Activated gamma-delta T cell (primary cell): ENCODE measurements at regions not wholly inside any gene's neighbourhood (a gene's known extent, or its start where the extent isn't known, plus 50 kb on each side); places are given as distances from the start of the nearest gene placed in this dataset.

Source experiments
- DNase-seq: peaks from one replicate; lab custom pipeline; 2025; lab: John Stamatoyannopoulos, UW

DNA sequence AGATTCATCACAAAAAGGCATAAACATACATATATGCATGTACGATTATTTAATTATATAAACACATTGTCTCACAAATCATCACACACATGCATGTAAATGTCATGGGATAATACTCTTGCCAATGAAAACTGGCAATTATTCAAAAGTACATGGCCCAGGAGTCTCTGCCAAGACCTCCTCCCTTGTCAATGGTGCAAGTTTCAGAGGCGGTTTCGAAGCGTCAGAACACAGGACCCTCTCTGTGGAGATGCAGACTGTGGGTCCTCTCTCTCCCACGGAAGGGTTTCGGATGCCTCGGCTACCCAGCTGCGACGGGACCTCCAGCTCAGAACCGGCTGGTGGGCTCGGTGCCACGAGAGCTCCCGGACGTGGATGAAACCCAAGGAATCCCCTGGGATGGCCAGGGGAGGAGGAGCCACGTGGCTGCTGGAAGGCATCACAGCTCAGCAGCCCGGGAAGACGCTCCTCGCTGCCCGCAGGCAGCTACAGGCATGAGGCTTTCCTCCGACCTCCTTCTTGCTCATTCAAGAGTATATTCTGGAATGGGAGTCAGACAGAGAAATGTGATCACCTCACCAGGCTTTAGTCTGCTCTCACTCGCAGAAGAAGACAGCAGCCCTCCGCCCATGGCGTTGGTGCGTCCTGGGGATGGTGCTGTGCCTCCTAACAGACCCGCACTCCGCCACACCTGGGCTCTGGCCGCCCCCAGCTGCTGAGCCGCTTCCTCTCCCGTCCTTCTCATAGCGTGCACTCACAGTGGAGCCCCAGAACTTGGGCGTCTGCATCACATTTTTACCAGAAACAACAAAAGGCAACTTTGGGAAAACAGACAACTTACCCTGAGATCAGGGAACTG, 308.8 kb downstream of the IRX2 start:
- no peak for DNase-seq

DNA sequence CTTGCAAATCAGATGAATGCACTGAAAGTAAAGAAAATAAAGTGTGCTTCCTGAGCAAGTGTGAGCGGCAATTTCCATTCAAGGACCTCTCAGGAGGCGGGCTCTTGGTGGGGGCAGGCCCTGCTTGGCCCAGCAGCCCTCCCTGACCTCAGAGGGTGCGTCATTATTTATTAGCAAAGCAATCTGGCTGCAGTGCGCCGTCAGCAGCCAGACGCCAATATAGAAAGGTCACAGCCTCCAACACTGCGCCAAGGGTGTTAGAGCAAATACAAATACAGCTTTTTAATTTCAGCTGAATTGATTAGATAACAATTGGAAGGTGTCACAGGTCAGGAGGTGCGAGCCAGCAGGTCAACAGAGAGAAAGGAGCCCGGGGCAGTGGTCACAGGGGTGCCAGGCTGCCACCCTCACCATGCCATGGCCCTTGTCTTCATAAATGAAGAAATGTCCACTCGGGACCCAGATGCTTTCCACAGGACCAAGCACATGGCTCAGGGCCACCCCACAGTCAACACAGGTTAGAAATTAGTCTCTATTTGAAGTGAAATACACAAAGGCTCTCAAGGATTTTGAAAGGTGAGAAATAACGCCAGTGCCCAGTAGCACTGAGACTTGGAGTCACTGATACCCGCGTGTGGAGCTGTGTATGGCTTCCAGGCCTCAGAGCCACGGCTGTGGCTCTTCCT, 309.8 kb downstream of the IRX2 start:
- DNase-seq, result no peak

DNA sequence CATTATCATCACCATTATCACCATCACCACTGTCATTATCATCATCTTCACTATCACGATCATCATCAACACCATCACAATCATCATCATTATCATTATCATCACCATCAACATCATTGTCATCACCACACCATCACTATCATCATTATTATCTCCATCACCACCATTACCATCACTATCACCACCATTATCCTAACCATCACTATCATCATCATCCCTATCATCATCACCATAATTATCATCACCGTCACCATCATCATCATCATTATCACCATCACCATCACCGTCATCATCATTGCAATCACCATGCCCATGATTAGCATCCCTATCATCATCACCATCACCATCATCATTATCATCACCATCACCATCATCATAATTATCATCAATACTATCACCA, 311.9 kb downstream of the IRX2 start:
- DNase-seq, result no peak

DNA sequence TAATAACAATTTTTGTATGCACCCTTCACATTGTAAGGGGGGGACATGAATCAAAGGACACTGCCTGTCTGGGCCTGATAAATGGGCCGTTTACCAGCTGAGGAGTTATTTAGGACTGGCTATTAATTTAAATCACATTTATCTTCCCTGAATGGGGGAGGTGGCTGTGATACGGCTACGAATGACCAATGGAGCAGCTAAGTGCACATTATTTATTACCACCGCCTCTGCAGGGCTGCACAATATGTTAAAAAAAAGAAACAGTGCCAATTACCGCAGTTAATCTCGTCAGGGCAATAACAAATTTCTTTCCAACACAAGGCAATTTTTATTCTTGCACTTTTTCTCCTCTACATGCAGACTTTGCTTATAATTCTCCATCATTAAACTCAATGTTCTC, 318.4 kb downstream of the IRX2 start:
- no peak for DNase-seq

DNA sequence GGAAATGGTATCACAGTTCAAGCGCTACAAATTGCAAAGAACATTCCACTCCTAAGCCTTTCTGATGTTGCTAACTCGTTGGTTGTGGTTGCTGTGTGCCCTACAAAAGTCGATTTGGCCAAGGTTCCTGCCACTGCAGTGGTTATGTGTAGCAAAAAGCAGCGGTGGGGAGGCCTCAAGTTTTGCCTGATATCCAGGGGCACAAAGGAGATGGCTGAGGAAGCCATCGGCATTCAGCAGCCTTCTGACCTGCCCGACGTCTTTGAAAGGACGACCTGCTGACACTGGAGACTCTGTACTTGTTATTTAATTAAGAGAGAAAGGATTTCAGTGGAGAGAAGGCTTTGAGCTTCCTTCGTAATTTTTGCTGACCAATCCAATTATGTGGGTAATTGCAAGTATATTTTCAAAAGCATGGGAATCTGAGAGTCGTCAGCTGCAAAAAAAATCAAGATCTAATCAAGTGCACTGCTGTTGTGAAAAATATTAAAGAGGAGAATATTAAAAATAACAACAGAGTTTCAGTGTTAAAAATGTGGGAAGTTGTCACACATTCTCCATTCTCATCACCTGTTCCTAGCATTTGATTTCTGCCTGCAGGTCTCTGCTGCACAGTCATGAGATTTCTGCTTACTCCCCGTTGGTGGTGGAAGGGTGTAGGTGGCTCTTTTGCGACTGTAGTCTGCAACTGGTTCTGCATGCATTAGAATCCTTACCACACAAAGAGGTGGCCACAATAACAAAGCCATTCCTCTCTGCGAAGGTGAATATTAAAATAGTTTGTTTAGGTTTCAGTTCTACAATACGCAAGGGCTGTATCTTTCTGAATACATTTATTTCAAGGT, 319.2 kb downstream of the IRX2 start:
- no peak for DNase-seq

DNA sequence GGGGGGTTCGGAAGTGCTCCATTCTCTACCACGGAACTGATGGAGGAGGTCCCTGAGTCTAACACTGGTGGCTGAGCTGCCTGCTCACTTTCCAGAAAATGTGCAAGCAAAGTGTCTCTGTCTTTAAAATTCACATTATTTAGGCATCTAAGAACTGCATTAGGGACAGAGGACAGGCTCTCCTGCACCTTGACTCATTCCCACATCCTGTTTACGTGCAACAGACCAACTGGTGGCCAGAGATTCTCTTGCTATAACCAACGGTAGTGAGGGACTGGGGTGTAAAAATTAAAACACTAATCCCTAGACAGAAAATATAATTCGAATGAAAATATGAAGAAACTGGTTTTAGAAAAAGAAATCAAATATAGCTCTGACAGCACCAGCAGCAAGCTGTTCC, 320.9 kb downstream of the IRX2 start:
- DNase-seq, result no peak

DNA sequence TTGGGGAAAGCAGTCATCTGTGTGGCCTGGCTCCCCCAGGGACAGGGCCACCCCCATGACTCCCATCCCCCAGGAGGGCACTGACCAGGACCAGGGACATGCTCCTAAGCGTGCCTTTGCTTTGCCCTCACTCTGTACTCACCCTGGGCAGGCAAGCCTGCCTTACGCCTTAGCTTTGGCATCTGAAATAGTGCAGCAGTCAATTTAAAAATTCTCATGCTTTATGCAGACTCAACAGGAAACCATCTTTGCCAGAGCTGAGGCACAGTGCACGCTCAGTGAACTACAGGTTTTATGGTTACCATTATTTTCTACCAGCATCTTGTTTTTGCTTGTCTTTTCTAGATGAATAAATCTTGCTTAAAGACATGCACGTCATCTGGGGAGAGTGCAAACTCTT, 323.5 kb downstream of the IRX2 start:
- no peak for DNase-seq

DNA sequence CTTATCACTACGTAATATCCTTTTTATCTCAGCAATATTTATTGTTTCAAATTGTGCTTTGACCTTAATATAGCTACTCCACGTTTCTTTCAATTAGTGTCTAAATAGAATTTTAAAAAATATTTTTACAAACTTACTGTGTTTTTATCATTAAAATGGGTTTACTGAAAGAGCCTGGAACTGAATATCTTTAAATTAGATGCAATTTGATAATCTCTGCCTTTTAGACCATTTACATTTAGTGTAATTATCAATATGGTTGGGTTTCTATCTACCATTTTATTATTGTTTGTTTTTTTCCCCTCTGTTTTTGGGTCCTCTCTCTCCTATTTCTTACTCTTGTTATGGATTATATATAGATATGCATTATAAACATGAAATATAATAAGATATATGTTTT, 327.8 kb downstream of the IRX2 start:
- DNase-seq, result no peak

DNA sequence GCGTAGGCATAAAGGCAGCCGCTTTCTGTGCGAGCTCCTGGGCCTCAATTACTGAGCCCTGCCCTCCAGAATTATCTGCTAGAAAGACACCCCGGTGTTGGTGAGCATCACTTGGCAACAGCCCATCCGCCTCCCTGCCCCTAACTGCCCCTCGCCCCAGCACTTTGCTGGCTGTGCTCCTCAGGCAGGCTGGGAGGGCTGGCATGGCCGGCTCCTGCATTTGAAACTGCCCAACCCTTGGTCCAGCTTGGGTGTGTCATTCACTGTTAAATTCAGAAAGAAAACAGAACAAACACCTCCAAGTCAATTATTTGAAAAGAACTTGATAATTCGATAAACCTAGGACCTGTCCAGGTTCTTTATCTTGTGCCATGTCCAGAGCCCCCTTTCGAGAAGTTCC, 334.2 kb downstream of the IRX2 start:
- DNase-seq, result no peak

DNA sequence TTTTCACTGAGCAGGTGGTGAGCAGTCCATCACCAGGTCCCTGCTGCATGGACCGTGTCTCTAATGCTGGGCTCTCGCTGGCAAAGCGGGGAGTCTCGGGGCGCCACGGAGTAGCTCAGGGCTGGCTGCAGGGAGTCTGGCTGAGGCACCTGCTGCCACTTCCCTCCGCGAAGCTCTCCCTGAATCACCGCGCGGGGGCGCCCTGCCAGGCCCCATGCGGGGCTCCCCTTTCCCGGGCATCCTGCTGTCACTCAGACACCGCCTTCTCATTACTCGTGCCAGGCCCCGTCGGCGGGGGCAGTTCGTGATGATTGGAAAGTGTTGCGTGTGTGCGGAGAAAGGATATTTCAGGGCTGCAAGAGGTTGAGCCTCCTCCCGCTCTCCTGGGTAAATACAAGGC, 335.8 kb downstream of the IRX2 start:
- no peak for DNase-seq

DNA sequence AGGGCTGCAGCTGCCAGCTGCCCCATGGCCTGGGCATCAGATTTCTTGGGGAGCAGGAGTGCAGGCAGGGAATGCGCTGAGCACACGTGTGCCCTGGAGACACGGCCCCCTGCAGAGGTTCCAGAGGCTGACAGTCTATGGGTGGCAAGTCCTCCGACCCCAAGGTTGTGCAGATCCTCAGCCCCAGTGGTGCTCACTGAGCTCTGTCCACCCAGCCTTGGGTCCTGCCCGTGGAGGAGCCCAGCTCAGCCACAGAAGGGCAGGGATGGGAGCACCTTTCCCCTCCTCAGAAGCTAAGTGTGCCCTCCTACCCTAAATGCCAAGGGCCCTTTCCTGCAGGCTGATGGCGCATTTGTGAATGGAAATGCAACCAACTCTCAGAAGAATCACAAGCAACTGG, 341.0 kb downstream of the IRX2 start:
- no peak for DNase-seq

DNA sequence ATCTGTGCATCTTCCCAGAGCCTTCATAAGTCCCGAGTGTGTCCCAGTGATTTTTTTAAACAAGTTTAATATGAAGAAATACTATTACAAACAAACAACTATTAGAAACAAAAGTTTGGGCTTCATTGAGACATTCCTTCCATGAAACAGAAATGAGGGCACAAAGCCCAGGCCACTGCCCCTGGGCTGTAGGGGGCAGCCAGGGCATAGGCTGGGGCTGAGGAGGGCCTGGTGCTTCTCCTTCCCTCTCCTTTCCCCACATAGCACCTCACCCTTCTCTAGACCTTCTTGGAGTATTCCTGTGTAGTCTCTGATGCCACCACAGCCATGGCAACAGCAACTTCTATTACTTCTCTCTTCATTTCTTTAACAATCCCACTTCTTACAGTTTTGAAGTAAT, 348.2 kb downstream of the IRX2 start:
- DNase-seq, result no peak

DNA sequence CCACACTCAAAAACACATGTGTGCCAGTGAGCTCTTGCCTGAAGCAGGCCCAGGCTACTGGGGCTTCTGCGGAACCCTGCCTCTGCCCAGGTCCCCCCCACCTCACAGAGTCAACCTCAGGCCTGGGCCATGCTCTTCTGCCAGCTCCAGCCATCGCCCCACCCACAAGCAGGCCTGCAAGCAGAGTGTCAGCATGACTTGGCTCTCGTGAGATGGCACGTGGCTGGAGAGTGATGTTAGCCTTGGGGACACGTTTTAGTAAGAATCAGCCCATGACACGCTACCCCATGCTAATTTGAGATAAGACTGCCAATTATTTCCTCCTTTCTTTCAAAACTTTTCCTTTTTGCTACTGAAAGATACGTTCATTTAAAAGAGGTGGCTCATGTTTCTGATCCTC, 351.7 kb downstream of the IRX2 start:
- DNase-seq, result no peak

DNA sequence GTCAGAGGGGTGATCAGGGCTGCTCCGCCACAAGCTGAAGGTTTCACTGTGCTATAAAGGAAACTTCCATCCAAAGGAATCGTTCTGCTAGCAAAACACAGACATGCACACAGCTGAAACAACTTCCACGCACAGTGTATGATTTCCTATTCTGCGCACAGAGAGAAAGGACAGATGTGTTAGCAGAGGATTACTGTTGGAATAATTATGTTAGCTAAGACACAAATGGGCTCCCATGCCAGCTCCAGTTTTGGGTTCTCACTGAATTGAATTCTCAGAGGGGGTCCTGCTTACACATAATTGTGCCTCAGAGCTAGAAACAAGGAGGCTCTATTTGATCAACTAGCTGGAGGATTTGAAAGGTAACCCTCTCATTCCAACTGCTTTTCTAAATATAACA, 352.4 kb downstream of the IRX2 start:
- no peak for DNase-seq

DNA sequence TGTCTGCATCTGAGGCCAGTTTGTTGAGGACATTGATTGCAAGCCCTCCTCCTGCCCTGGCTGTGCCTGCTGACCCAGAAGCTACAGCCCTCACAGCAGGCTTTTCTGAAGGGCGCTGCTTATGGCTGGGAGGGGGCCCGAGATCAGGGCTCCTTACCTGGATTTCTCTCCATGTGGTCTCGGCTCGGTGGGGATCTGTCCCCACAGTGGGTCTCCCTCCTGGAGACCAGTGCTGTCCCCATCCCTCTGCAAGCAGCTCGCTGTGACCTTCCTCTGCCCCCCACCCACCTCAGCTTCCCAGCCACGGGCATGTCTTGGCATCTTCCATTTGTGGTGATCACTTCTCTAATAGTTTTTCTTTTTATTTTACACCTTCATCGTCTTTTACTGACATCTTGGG, 357.9 kb downstream of the IRX2 start:
- no peak for DNase-seq

DNA sequence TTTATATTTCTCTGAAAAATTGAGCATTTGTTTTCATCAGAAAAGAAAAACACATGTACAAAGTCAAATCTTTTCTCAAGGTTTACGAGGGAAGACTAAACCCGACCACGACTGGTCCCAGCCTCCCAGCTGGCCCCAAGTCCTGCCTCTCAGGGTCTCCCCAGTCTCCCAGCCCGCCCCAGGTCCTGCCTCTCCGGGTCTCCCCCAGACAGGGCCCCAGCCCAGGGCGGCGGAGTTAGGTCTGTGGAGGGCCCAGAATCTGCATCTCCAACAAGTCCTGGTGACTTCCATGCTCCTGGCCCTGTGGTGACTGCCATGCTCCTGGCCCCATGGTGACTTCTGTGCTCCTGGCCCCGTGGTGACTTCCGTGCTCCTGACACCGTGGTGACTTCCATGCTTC, 359.9 kb downstream of the IRX2 start:
- no peak for DNase-seq

DNA sequence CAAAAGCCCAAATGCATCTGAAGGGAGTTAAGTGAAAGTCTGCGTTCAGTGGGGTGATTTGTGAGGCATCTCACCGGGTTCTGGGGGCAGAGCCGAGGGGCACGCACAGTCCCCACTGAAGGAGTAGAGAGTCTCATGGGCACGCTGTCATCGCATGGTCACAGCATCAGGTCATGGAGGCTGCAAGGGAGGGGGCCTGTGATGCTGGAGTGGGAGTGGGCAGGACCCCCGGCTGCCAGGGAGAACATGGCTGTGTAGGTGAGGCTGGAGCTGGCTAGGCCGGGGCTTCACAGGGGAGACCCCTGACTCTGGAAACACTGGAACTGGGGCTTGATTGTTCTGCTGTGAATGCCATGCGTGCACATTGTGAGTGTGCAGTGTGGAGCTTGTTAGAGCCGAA, 360.5 kb downstream of the IRX2 start:
- no peak for DNase-seq

DNA sequence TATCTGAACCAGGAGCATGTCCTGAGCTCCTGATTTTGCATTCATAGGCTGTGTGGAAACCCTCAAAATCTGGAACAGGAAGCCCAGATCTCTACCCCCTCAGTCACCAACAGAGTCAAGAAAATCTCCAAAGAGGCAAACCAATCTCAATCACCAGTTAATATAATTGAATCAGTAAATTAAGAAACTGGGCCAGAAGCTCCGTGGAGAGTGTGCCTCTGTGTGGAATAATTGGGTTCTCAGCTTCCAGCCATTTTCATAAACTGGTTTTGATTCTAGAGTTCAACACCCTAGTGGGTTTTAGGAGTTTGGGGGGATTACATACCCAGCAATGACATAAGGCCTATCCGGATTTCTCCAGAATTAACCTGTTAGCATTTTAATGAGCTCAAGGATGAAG, 362.9 kb downstream of the IRX2 start:
- DNase-seq, result no peak

DNA sequence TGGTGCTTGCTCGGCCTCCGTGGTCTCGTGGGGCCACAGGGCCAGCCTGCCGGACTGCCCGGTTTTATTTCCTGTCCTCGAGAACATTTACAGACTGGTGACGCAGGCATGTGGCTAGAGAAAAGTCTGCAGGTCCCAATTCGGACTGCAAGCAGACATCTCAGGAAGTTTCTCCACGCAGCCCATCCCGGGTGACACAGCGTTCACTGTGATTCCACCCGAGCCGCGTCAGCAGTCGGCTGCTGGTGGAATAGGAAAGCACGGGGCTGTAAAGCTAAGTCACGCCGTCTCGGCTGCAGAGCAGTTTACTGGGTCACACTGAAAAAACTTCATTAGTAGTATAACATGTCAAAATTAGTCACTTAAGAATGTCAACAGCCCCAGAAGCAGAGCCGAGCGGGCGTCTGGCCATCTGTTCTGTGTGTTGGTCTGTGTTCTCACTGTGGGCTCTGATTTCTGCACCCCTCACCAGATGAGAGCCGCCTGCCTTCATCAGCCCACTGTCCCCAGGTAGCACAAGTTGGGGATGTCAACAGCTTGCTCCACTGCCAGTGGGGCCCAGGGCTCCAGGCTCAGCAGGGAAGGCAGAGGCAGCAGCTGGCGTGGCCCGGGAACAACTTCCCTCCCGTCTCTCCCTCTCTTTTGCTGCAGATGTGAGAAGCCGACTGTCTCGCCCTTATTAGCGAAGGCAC, 363.7 kb downstream of the IRX2 start:
- DNase-seq, result no peak

DNA sequence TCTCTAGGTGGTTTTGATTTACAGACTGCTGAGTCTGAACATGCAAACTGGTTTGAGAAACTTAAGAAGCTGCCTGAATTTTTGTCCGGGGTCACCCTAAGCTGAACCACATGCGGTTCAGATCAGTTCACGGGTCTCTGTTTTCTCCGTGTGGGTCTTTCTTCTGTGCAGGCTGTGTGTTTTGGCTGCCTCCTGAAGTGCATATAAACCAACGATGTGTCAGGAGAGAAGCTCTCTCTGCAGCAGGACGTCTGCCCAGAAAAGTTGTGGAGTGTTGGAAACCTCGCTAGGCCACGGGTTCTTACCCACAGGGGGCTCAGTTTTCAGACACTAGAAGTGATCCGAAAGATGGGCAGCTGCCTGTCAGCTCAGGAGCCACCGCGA, 364.2 kb downstream of the IRX2 start:
- DNase-seq, result no peak

DNA sequence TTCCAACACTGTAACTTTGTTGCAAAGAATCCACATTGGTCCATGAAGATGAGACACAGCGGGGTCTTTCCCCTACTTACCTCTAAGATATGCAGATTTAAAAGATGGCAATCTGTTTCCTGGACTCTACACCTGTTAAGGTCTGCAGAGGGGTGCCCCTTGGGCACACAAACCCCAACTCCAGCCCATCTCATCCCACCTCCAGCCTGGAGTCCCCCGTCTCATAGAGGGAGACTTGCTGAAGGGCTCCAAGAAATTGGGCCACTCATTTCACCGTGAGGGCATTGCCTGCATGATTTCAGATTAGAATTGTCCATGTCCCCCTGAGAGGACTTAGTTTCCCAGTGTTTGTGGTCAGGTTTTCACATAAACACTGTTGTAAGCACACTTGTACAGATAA, 365.7 kb downstream of the IRX2 start:
- no peak for DNase-seq

DNA sequence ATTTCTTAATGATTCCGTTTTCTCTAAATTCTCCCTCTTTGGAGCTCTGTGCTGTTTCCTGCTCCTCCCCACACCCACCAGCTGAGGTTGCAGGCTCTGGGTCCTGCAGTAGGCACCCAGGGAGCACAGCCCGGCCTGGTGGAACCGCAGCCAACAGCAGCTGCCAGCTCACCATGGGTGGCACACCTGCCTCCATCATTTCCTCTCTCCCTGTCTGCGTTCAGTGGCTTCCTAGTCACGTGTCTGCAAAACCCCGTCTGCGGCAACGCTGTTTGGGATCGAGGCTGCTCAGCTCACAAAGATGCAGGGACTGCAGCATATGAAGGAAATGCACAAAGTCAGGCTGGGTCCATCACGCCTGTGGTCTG, 367.8 kb downstream of the IRX2 start:
- DNase-seq, result no peak
